CD4-positive, alpha-beta T cell treated with Interleukin-6 for 4 hours (primary cell): ENCODE measurements at regions not wholly inside any gene's neighbourhood (a gene's known extent, or its start where the extent isn't known, plus 50 kb on each side); places are given as distances from the start of the nearest gene placed in this dataset.
"Not testable (repeated sequence)": the region's sequence is repeated elsewhere in the genome, so short reads cannot be mapped to it uniquely, and the experiment has no call there.

Experiments used
- DNase-seq: peaks from one replicate; pipeline ENCODE4 v3.0.0-alpha.2; 2020; ENCODE audit warnings: mixed read lengths

- no peak for DNase-seq
Observed at GRCh38 chr13:50539791-50540530, 303.5 kb downstream of the DLEU7 start.

GRCh38 chr13:50543141-50543540 lies 300.4 kb downstream of the DLEU7 start:
- no peak for DNase-seq

- DNase-seq, result no peak
Observed at GRCh38 chr13:50543782-50544181, 299.7 kb downstream of the DLEU7 start.

GRCh38 chr13:50544211-50544610 lies 299.3 kb downstream of the DLEU7 start:
- no peak for DNase-seq

- DNase-seq, result not testable (repeated sequence)
Observed at GRCh38 chr13:50547175-50547574, 296.3 kb downstream of the DLEU7 start.

- no peak for DNase-seq
Observed at GRCh38 chr13:50548586-50548985, 294.9 kb downstream of the DLEU7 start.

GRCh38 chr13:50549221-50549942 lies 294.1 kb downstream of the DLEU7 start:
- DNase-seq, result no peak

- DNase-seq, result no peak
Observed at GRCh38 chr13:50550151-50550550, 293.3 kb downstream of the DLEU7 start.

- no peak for DNase-seq
Observed at GRCh38 chr13:50552424-50552966, 291.0 kb downstream of the DLEU7 start.

GRCh38 chr13:50561739-50562138 lies 281.8 kb downstream of the DLEU7 start:
- no peak for DNase-seq

- no peak for DNase-seq
Observed at GRCh38 chr13:50566646-50567045, 276.8 kb downstream of the DLEU7 start.

- no peak for DNase-seq
Observed at GRCh38 chr13:50572129-50572528, 271.4 kb downstream of the DLEU7 start.

GRCh38 chr13:50573066-50573465 lies 270.4 kb downstream of the DLEU7 start:
- DNase-seq, result no peak

GRCh38 chr13:50574731-50575130 lies 268.8 kb downstream of the DLEU7 start:
- DNase-seq, result no peak

GRCh38 chr13:50575138-50575537 lies 268.4 kb downstream of the DLEU7 start:
- no peak for DNase-seq

- DNase-seq, result no peak
Observed at GRCh38 chr13:50576156-50576555, 267.3 kb downstream of the DLEU7 start.

- no peak for DNase-seq
Observed at GRCh38 chr13:50577806-50578205, 265.7 kb downstream of the DLEU7 start.

GRCh38 chr13:50580684-50581305 lies 262.7 kb downstream of the DLEU7 start:
- no peak for DNase-seq

- no peak for DNase-seq
Observed at GRCh38 chr13:50581586-50582196, 261.8 kb downstream of the DLEU7 start.

GRCh38 chr13:50584856-50585580 lies 258.5 kb downstream of the DLEU7 start:
- no peak for DNase-seq

GRCh38 chr13:50585674-50586413 lies 257.6 kb downstream of the DLEU7 start:
- no peak for DNase-seq
